GM12891 (cell line): ENCODE measurements at regions not wholly inside any gene's neighbourhood (a gene's known extent, or its start where the extent isn't known, plus 50 kb on each side); places are given as distances from the start of the nearest gene placed in this dataset.

Experiments used
- PAX5 ChIP-seq: IDR thresholded peaks from 2 replicates; pipeline ENCODE4 v1.6.1; 2011; ENCODE audit warnings: low read length, moderate library complexity, mild to moderate bottlenecking; ENCODE audit not compliant: insufficient read depth, severe bottlenecking
- POLR2A ChIP-seq: IDR thresholded peaks from 2 replicates; pipeline ENCODE4 v1.6.1; 2011; ENCODE audit warnings: low read depth, low read length, control low read depth
- POLR2AphosphoS5 ChIP-seq: IDR thresholded peaks from 2 replicates; pipeline ENCODE4 v1.6.1; 2011; ENCODE audit warnings: low read depth, low read length, control low read depth
- POU2F2 ChIP-seq: IDR thresholded peaks from 2 replicates; pipeline ENCODE4 v1.6.1; 2011; ENCODE audit warnings: low read depth, mild to moderate bottlenecking, control low read depth, low read length, moderate library complexity
- SPI1 ChIP-seq: IDR thresholded peaks from 2 replicates; pipeline ENCODE4 v1.6.1; 2011; ENCODE audit warnings: low read depth, low read length, control low read depth
- TAF1 ChIP-seq: IDR thresholded peaks from 2 replicates; pipeline ENCODE4 v1.6.1; 2011; ENCODE audit warnings: low read depth, low read length, control low read depth

GRCh38 chr10:10642189-10642588 is 375.5 kb upstream of the CELF2 start:
- TF ChIP-seq POLR2A (no peak), POLR2AphosphoS5 (no peak), TAF1 (no peak), SPI1 (no peak), POU2F2 (no peak), PAX5 (no peak)
